GM12878 (cell line): ENCODE measurements at regions not wholly inside any gene's neighbourhood (a gene's known extent, or its start where the extent isn't known, plus 50 kb on each side); places are given as distances from the start of the nearest gene placed in this dataset.

ENCODE experiments used
- ATAC-seq: fragments of 200-7000 bp; cut with Tn5 transposase; 3 replicates; pipeline ENCODE4 v1.9.1; 2020; ENCODE audit warnings: mild to moderate bottlenecking, moderate library complexity
- BruUV-seq: library from RNA; stranded (reverse); fragments of 400-500 nt; replicated peaks from 2 replicates; lab custom pipeline; 2021; lab: Mats Ljungman, UMichigan
- CTCF ChIA-PET: fragments of 300-600 bp; sonication (Branson Sonifier 250); formaldehyde crosslinking; extraction: SDS; loops from one replicate; lab custom pipeline; 2021; ENCODE audit warnings: inconsistent platforms; lab: Yijun Ruan, JAX
- POLR2A ChIA-PET: fragments of 350-600 bp; formaldehyde crosslinking; extraction: SDS; loops from one replicate; lab custom pipeline; 2021; ENCODE audit warnings: inconsistent platforms; lab: Charles Lee
- RAD21 ChIA-PET: fragments of 300-600 bp; sonication (Branson Sonifier 250); formaldehyde crosslinking; loops from one replicate; lab custom pipeline; 2023; ENCODE audit warnings: antibody characterized with exemption; ENCODE audit not compliant: unreplicated experiment; lab: Charles Lee
- SMC1A ChIA-PET: fragments of 300-600 bp; sonication (Branson Sonifier 250); formaldehyde crosslinking; loops from one replicate; lab custom pipeline; 2023; ENCODE audit not compliant: unreplicated experiment, uncharacterized antibody; lab: Charles Lee
- DNase-seq: peaks from one replicate; pipeline ENCODE4 v3.0.0-alpha.2; 2011; ENCODE audit warnings: low read depth, low spot score
- FAIRE-seq: peaks from 3 replicates; lab custom pipeline; 2011; peaks lifted over from hg19 to GRCh38; lab: Jason Lieb, UNC
- H2AFZ ChIP-seq: 2 replicates; pipeline ENCODE4 v1.6.0; 2011; ENCODE audit warnings: low read depth, low read length, control low read depth; ENCODE audit not compliant: control insufficient read depth
- H3K27ac ChIP-seq: 2 replicates; pipeline ENCODE4 v1.5.1; 2011; ENCODE audit warnings: control low read depth; ENCODE audit not compliant: control insufficient read depth, insufficient read depth
- H3K27me3 ChIP-seq, 2 experiments: replicated peaks in 1 of 2; 2 replicates each; pipeline versions ENCODE4 v1.6.0 to v1.6.1; 2011; ENCODE audit warnings: low read length in 1 of 2; ENCODE audit not compliant: control insufficient read depth in 2 of 2, insufficient read depth in 2 of 2
- H3K36me3 ChIP-seq, 2 experiments: 2 replicates each; pipeline ENCODE4 v1.5.1; 2011; ENCODE audit warnings: low read length in 1 of 2; ENCODE audit not compliant: control insufficient read depth in 2 of 2, insufficient read depth in 2 of 2
- H3K4me1 ChIP-seq: 2 replicates; pipeline ENCODE4 v1.6.1; 2011; ENCODE audit warnings: mild to moderate bottlenecking, low read length, moderate library complexity, mixed read lengths; ENCODE audit not compliant: control insufficient read depth, insufficient read depth
- H3K4me2 ChIP-seq: 2 replicates; pipeline ENCODE4 v1.6.0; 2011; ENCODE audit warnings: control low read depth; ENCODE audit not compliant: control insufficient read depth, insufficient read depth
- H3K4me3 ChIP-seq: fragments of 200-600 bp; sonication (generic); 2 replicates; pipeline ENCODE4 v1.5.1; 2016
- H3K79me2 ChIP-seq: 2 replicates; pipeline ENCODE4 v1.6.0; 2011; ENCODE audit warnings: low read length; ENCODE audit not compliant: control insufficient read depth, insufficient read depth
- H3K9ac ChIP-seq: 2 replicates; pipeline ENCODE4 v1.8.0; 2011; ENCODE audit warnings: low read length, control low read depth, mixed read lengths; ENCODE audit not compliant: control insufficient read depth, insufficient read depth
- H3K9me3 ChIP-seq: replicated peaks from 3 replicates; pipeline ENCODE4 v1.5.1; 2011; ENCODE audit warnings: mild to moderate bottlenecking, low read length; ENCODE audit not compliant: control insufficient read depth, insufficient read depth
- H4K20me1 ChIP-seq: 2 replicates; pipeline ENCODE4 v1.6.0; 2011; ENCODE audit not compliant: control insufficient read depth, insufficient read depth
- BCL11A ChIP-seq: IDR thresholded peaks from 2 replicates; pipeline ENCODE4 v1.6.1; 2011; ENCODE audit warnings: low read depth, low read length
- CBX5 ChIP-seq: sonication (generic); IDR thresholded peaks from 2 replicates; pipeline ENCODE4 v1.6.1; 2016; ENCODE audit warnings: low read depth, moderate library complexity, mild to moderate bottlenecking, inconsistent platforms
- JUND ChIP-seq: IDR thresholded peaks from 2 replicates; pipeline ENCODE4 v1.6.1; 2012; ENCODE audit warnings: low read depth, mild to moderate bottlenecking, low read length, improper control_type of control experiment, moderate library complexity
- KAT2A ChIP-seq: conservative IDR thresholded peaks from 2 replicates; pipeline ENCODE4 v1.6.1; 2011; ENCODE audit warnings: low read depth, low read length; ENCODE audit not compliant: control insufficient read depth
- MEF2B ChIP-seq: fragments of 450-650 bp; IDR thresholded peaks from 2 replicates; pipeline ENCODE4 v1.6.1; 2018; ENCODE audit warnings: mild to moderate bottlenecking, moderate library complexity; ENCODE audit not compliant: partially characterized antibody, poor library complexity, severe bottlenecking
- MLLT1 ChIP-seq: fragments of 450-650 bp; IDR thresholded peaks from 2 replicates; pipeline ENCODE4 v1.6.1; 2016; ENCODE audit warnings: mild to moderate bottlenecking
- MYB ChIP-seq: fragments of 150-350 bp; IDR thresholded peaks from 2 replicates; pipeline ENCODE4 v1.6.1; 2014; ENCODE audit warnings: mild to moderate bottlenecking, low read depth, low read length, borderline replicate concordance
- NRF1 ChIP-seq: conservative IDR thresholded peaks from 2 replicates; pipeline ENCODE4 v1.6.1; 2011; ENCODE audit warnings: mild to moderate bottlenecking, low read depth, low read length, improper control_type of control experiment
- PAX5 ChIP-seq: IDR thresholded peaks from 2 replicates; pipeline ENCODE4 v1.6.1; 2011; ENCODE audit warnings: low read depth, low read length, borderline replicate concordance
- PBX3 ChIP-seq: IDR thresholded peaks from 2 replicates; pipeline ENCODE4 v1.6.1; 2011; ENCODE audit warnings: mild to moderate bottlenecking, low read depth, low read length, moderate library complexity; ENCODE audit not compliant: insufficient replicate concordance
- POLR2AphosphoS2 ChIP-seq: IDR thresholded peaks from 2 replicates; pipeline ENCODE4 v1.6.1; 2011; ENCODE audit warnings: low read depth, mild to moderate bottlenecking, low read length, improper control_type of control experiment, moderate library complexity
- RB1 ChIP-seq: fragments of 450-650 bp; formaldehyde crosslinking; IDR thresholded peaks from 2 replicates; pipeline ENCODE4 v1.6.1; 2017; ENCODE audit warnings: mild to moderate bottlenecking, borderline replicate concordance
- RFX5 ChIP-seq: IDR thresholded peaks from 2 replicates; pipeline ENCODE4 v1.6.1; 2011; ENCODE audit warnings: low read depth, low read length, improper control_type of control experiment
- RUNX3 ChIP-seq: IDR thresholded peaks from 2 replicates; pipeline ENCODE4 v1.6.1; 2012; ENCODE audit warnings: low read length, inconsistent platforms
- SIN3A ChIP-seq: IDR thresholded peaks from 2 replicates; pipeline ENCODE4 v1.6.1; 2012; ENCODE audit warnings: low read depth, low read length, improper control_type of control experiment
- ZBTB33 ChIP-seq: fragments of 450-650 bp; IDR thresholded peaks from 2 replicates; pipeline ENCODE4 v1.6.1; 2017; ENCODE audit warnings: mild to moderate bottlenecking
- ZBTB4 ChIP-seq: fragments of 450-650 bp; formaldehyde crosslinking; IDR thresholded peaks from 2 replicates; pipeline ENCODE4 v1.4.0; 2022; ENCODE audit warnings: mild to moderate bottlenecking, moderate library complexity
- ZSCAN29 ChIP-seq: fragments of 450-650 bp; IDR thresholded peaks from 2 replicates; pipeline ENCODE4 v1.6.1; 2017; ENCODE audit warnings: mild to moderate bottlenecking, moderate library complexity
- WGBS: methylation state at CpG from one replicate; pipeline ENCODE4 v1.1.6; 2016; ENCODE audit warnings: low lambda C conversion rate; ENCODE audit not compliant: insufficient replicate concordance, insufficient coverage; ENCODE audit errors: missing lambda C conversion rate; 5-methylcytosine and 5-hydroxymethylcytosine counted together
- in situ Hi-C: fragments of 300-500 bp; cut with MboI; formaldehyde crosslinking; loops from 9 replicates; pipeline ENCODE4 v1.14.3; 2018; ENCODE audit warnings: mixed read lengths
- intact Hi-C: fragments of 100-400 bp; cut with micrococcal nuclease; formaldehyde crosslinking; loops from one replicate; pipeline ENCODE4 v1.14.2; 2022; ENCODE audit not compliant: unreplicated experiment

- Histone ChIP-seq H3K79me2 (no peaks in the 10 kb centered on the region), H3K4me1 (no peaks in the 10 kb centered on the region), H4K20me1 (no peaks in the 10 kb centered on the region), H3K27me3 (peaks cover 0 to 5% of the 10 kb centered on the region in 2 experiments; a peak in 2 of 4 replicates), H3K4me2 (no peak overlapping the region), H3K27ac (no peak overlapping the region), H3K9ac (no peak overlapping the region), H3K9me3 (no peaks in the 10 kb centered on the region), H2AFZ (no peak overlapping the region), H3K4me3 (no peak overlapping the region), H3K36me3 (no peaks in the 10 kb centered on the region)
- intact Hi-C loops = no loop called here
- BruUV-seq = no TSS peak
- ChIA-PET RAD21 (interaction anchor here (0.7 to 1.6 kb wide), 2 partner anchors 151 to 198 kb away, joined by 3 to 5 read pairs; no protein-coding TSS in a partner anchor), SMC1A (no interaction called here), CTCF (interaction anchor here (0.6 to 1.8 kb wide), 6 partner anchors 37 to 1042 kb away, joined by 3 to 6 read pairs (median 4); no protein-coding TSS in a partner anchor), POLR2A (no interaction called here)
- FAIRE-seq = no peak
- in situ Hi-C loops = no loop called here
- no peak for ATAC-seq
- TF ChIP-seq ZSCAN29 = no peak
- no peak for TF ChIP-seq MEF2B
- no peak for TF ChIP-seq POLR2AphosphoS2
- no peak for TF ChIP-seq RB1
- TF ChIP-seq MLLT1 = no peak
- no peak for TF ChIP-seq KAT2A
- TF ChIP-seq RFX5 = no peak
- no peak for TF ChIP-seq CBX5
- TF ChIP-seq ZBTB4 (CRISPR knock-in tag) = no peak
- TF ChIP-seq NRF1 = no peak
- no peak for TF ChIP-seq MYB
- TF ChIP-seq ZBTB33 = no peak
- no peak for TF ChIP-seq JUND
- TF ChIP-seq SIN3A = no peak
- no peak for TF ChIP-seq PAX5
- no peak for TF ChIP-seq BCL11A
- no peak for TF ChIP-seq RUNX3
- TF ChIP-seq PBX3 = no peak
- TF ChIP-seq, all 136 proteins: peak for 0
- no peak for DNase-seq
- WGBS = 39% methylated on average over 10 of the region's 11 CpGs
Observed at GRCh38 chr5:141762316-141762715, 80.3 kb upstream of the ARAP3 start.
